ENCODE measurements at regions not wholly inside any gene's neighbourhood (a gene's known extent, or its start where the extent isn't known, plus 50 kb on each side); places are given as distances from the start of the nearest gene placed in this dataset.

DNA sequence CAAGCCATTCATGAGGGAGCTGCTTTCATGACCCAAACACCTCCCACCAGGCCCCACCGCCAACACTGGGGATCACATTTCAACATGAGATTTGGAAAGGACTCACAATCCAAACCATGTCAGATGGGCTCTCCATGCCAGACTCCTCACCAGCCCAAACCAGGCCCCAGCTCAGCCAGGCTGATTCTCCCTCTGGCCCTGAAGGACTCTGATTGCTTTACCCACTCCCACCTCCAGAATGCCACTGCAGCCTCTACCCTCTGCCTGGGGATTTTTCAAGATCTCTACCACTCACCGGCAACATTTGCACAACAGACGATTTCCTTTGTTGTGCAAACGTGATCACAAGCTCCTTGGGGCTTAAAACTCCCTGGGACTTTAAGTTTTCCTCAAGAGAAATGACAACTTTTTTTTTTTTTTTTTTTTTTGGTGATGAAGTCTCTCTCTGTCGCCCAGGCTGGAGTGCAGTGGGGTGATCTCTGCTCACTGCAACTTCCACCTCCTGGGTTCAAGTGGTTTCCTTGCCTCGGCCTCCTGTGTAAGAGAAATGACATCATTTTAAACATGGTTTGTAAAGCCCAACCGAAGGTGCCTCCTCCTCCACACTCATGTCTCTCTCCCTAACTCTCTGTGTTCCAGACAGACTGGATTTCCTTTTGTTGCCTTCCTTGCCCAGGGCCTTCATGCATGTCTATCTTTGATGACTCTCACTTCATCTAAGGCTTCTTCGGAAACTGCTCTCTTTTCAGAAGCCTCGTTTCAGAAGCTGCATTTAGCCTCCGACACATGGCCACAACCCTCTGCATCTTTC is 147.0 kb downstream of the CDH26 start:
- TF ChIP-seq ZNF266 (tag by site-specific recombination; IDR thresholded peaks at IDR 0.05; ENCODE audit: low read depth): no peak
- TF ChIP-seq, protein P1, sequence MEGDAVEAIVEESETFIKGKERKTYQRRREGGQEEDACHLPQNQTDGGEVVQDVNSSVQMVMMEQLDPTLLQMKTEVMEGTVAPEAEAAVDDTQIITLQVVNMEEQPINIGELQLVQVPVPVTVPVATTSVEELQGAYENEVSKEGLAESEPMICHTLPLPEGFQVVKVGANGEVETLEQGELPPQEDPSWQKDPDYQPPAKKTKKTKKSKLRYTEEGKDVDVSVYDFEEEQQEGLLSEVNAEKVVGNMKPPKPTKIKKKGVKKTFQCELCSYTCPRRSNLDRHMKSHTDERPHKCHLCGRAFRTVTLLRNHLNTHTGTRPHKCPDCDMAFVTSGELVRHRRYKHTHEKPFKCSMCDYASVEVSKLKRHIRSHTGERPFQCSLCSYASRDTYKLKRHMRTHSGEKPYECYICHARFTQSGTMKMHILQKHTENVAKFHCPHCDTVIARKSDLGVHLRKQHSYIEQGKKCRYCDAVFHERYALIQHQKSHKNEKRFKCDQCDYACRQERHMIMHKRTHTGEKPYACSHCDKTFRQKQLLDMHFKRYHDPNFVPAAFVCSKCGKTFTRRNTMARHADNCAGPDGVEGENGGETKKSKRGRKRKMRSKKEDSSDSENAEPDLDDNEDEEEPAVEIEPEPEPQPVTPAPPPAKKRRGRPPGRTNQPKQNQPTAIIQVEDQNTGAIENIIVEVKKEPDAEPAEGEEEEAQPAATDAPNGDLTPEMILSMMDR (tag by site-specific recombination; IDR thresholded peaks at IDR 0.05): no peak
- no peak for TF ChIP-seq ZNF626 (tag by site-specific recombination; IDR thresholded peaks at IDR 0.05)

Measured in HEK293 (cell line).